HL-60/S4 (cell line): ENCODE measurements at regions not wholly inside any gene's neighbourhood (a gene's known extent, or its start where the extent isn't known, plus 50 kb on each side); places are given as distances from the start of the nearest gene placed in this dataset.

ENCODE experiments used
- in situ Hi-C: fragments of 300-500 bp; cut with MboI; formaldehyde crosslinking; loops from 2 replicates; pipeline ENCODE4 v1.14.3; 2022; ENCODE audit warnings: low sequenced_read_pairs

GRCh38 chr12:92438641-92439419, 264.0 kb upstream of the PLEKHG7 start:
- in situ Hi-C loops, result no loop called here

GRCh38 chr12:92437452-92437851, 265.3 kb upstream of the PLEKHG7 start:
- in situ Hi-C loops, result no loop called here

GRCh38 chr12:92436856-92437255, 265.9 kb upstream of the PLEKHG7 start:
- in situ Hi-C loops, result no loop called here

GRCh38 chr12:92434607-92435025, 268.2 kb upstream of the PLEKHG7 start:
- in situ Hi-C loops, result no loop called here

GRCh38 chr12:92432724-92433441, 269.9 kb upstream of the PLEKHG7 start:
- in situ Hi-C loops, result no loop called here

- in situ Hi-C loops, result no loop called here
Observed at GRCh38 chr12:92431146-92431545, 271.6 kb upstream of the PLEKHG7 start.

- in situ Hi-C loops, result no loop called here
Observed at GRCh38 chr12:92426332-92426731, 276.5 kb upstream of the PLEKHG7 start.

- in situ Hi-C loops, result no loop called here
Observed at GRCh38 chr12:92425165-92425564, 277.6 kb upstream of the PLEKHG7 start.

- in situ Hi-C loops, result no loop called here
Observed at GRCh38 chr12:92424338-92424737, 278.5 kb upstream of the PLEKHG7 start.

- in situ Hi-C loops, result no loop called here
Observed at GRCh38 chr12:92421701-92422100, 276.1 kb upstream of the BTG1 start.

- in situ Hi-C loops, result no loop called here
Observed at GRCh38 chr12:92421042-92421441, 275.4 kb upstream of the BTG1 start.

- in situ Hi-C loops, result no loop called here
Observed at GRCh38 chr12:92419201-92419600, 273.6 kb upstream of the BTG1 start.

- in situ Hi-C loops, result no loop called here
Observed at GRCh38 chr12:92418381-92418780, 272.7 kb upstream of the BTG1 start.

- in situ Hi-C loops, result no loop called here
Observed at GRCh38 chr12:92417373-92417772, 271.7 kb upstream of the BTG1 start.

- in situ Hi-C loops, result no loop called here
Observed at GRCh38 chr12:92416385-92416812, 270.8 kb upstream of the BTG1 start.

- in situ Hi-C loops, result no loop called here
Observed at GRCh38 chr12:92414170-92415070, 268.8 kb upstream of the BTG1 start.

- in situ Hi-C loops, result no loop called here
Observed at GRCh38 chr12:92413286-92413685, 267.6 kb upstream of the BTG1 start.

GRCh38 chr12:92412856-92413255, 267.2 kb upstream of the BTG1 start:
- in situ Hi-C loops, result no loop called here

GRCh38 chr12:92411687-92412086, 266.0 kb upstream of the BTG1 start:
- in situ Hi-C loops, result no loop called here

- in situ Hi-C loops, result no loop called here
Observed at GRCh38 chr12:92408072-92408900, 262.6 kb upstream of the BTG1 start.
